HFF-Myc (cell line): ENCODE measurements at regions not wholly inside any gene's neighbourhood (a gene's known extent, or its start where the extent isn't known, plus 50 kb on each side); places are given as distances from the start of the nearest gene placed in this dataset.

ENCODE experiments used
- DNase-seq: peaks from one replicate; pipeline ENCODE4 v3.0.0-alpha.2; 2011; ENCODE audit warnings: low read depth; ENCODE audit errors: extremely low read depth
- H3K4me3 ChIP-seq: replicated peaks from 2 replicates; pipeline ENCODE4 v1.5.1; 2011; ENCODE audit warnings: low read depth, mild to moderate bottlenecking, control low read depth, low read length
- TF ChIP-seq, protein P1 (sequence below): IDR thresholded peaks from 2 replicates; pipeline ENCODE4 v1.5.1; 2012; ENCODE audit warnings: mild to moderate bottlenecking, low read depth, low read length, control low read depth; ENCODE audit errors: missing control alignments

DNA sequence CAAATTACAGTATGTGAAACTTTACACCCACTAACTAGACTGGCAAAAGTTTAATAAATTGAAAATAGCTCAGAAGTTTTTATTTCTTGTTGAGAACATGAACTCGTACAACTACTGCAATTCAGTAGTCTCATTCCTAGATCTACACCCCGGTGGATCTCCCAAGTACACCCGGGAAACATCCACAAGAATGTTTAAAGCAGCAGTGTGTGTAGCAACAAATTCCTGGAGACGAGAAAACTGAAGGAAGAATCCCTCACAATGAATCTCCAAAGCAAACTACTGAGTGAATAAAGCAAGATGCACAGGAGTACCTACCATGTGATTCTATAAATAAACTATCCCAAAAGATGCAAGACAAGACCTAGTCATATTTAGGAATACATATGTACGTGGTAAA lies 954.0 kb upstream of the MAP3K7 start:
- no peak overlapping the region for H3K4me3 ChIP-seq
- DNase-seq, result no peak
- TF ChIP-seq, protein P1, sequence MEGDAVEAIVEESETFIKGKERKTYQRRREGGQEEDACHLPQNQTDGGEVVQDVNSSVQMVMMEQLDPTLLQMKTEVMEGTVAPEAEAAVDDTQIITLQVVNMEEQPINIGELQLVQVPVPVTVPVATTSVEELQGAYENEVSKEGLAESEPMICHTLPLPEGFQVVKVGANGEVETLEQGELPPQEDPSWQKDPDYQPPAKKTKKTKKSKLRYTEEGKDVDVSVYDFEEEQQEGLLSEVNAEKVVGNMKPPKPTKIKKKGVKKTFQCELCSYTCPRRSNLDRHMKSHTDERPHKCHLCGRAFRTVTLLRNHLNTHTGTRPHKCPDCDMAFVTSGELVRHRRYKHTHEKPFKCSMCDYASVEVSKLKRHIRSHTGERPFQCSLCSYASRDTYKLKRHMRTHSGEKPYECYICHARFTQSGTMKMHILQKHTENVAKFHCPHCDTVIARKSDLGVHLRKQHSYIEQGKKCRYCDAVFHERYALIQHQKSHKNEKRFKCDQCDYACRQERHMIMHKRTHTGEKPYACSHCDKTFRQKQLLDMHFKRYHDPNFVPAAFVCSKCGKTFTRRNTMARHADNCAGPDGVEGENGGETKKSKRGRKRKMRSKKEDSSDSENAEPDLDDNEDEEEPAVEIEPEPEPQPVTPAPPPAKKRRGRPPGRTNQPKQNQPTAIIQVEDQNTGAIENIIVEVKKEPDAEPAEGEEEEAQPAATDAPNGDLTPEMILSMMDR, result no peak

DNA sequence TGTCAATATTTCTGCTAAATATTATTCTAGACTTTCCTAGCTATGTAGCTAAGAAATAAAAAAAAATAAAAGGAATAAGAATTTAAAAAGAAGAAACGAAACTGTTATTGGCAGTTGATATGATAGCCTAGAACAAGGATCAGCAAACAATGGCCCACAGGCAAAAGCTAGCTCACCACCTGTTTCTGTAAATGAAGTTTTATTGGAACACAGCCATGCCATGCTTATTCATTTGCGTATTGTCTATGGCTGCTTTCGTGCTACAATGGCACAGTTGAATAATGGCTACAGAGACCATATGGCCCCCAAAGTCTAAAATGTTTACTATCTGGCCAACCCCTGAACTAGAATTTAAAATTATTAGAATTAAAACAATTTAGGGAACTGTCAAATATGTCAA lies 952.6 kb upstream of the MAP3K7 start:
- TF ChIP-seq, protein P1, result no peak
- no peak overlapping the region for H3K4me3 ChIP-seq
- DNase-seq, result no peak

DNA sequence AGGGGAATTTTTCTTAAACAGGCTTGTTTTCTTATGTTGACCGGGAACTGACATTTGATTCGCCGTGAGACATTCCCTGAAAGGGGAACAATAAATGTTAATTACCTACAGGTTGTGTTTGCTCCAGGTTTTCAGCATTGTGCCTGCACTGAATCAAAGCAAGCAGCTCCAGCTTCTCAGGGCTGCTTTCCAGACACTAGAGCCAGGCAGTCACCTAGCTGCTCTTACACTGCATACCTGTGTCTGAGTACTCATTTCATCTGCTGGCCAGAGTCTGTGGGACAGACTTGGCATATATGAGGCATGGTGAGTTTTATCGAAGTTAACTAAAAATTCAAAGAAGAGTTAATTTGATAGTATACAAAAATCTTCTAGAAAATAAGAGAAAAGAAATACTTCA lies 951.8 kb upstream of the MAP3K7 start:
- DNase-seq, result no peak
- TF ChIP-seq, protein P1, result no peak
- no peak overlapping the region for H3K4me3 ChIP-seq

DNA sequence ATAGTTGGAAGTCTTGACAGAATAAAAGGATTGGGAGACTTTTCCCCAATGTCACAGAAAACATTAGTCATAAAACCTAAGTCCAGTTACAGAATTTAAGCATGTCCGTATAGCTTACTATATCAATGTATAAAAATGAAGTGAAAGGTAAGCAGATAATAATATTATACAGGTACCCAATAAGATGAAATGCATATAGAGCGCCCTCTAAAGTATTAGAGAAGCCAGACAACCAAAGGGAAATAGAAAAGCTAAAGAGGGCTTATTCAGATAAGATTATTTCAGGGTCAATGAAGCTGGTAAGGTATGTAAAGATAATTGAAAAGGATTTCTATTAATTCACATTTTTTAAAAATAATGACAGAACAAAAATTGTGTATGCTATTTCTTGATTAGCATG lies 947.7 kb upstream of the MAP3K7 start:
- TF ChIP-seq, protein P1, result no peak
- no peak overlapping the region for H3K4me3 ChIP-seq
- no peak for DNase-seq

DNA sequence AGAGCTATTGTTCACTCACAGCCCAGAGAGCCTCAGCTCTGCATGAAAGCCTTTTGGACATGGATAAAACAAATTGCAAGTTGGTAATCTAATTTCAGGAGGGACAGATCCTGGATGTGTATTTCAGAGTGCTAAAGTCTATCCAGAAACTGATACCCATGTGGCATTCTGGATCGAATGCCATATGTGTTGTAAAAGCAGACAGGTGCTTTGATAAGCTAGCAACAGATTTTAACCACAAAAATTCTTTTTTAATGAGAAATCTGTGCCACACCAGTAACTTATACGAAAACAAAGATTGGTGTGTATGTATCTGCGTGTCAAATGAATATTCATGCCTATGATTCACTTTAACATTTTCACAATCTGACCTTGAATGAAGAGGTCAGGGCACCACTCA lies 936.6 kb upstream of the MAP3K7 start:
- no peak overlapping the region for H3K4me3 ChIP-seq
- DNase-seq, result no peak
- TF ChIP-seq, protein P1, result no peak

DNA sequence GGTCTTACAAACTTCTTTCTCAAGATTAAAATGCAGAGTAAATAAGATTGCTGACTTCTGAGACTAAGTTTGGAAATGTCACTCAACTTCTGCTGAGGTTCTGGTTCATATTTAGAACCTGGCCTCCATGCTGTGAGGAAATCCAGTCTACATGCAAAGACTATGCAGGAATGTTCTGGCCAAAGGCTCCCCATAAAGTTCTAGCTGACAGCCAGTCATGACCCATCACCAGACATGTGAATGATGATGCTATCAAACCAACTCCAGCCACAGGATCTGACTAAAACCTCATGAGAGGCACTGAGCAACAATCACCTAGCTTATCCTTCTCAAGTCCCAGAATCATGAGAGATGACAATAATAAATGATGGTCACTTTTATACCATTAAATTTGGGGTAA lies 935.1 kb upstream of the MAP3K7 start:
- TF ChIP-seq, protein P1, result no peak
- no peak overlapping the region for H3K4me3 ChIP-seq
- no peak for DNase-seq

DNA sequence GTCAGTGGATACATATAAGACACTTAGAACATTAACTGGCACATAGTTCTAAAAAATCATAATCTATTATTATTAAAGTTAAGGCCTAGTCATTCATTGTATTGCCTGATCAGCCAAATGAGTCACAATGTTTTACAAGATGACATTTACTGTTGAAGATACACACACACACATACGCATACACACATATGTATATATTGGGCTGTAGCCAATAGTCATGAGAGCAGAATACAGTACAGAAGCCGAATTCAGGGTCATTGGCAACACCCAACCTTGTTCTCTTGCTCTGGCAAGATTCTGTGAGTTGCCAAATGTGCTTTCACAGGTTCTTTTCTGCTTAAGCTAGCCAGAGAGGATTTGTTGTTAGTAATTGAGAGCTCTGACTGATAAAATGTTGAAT lies 922.8 kb upstream of the MAP3K7 start:
- H3K4me3 ChIP-seq, result no peak overlapping the region
- DNase-seq, result no peak
- TF ChIP-seq, protein P1, result no peak
